Mucosa of descending colon (tissue), 3 donors: ENCODE measurements at regions not wholly inside any gene's neighbourhood (a gene's known extent, or its start where the extent isn't known, plus 50 kb on each side); places are given as distances from the start of the nearest gene placed in this dataset.

Experiments used
- ATAC-seq: fragments of 200-7000 bp; cut with Tn5 transposase; one replicate; pipeline ENCODE4 v1.9.1; 2020; ENCODE audit warnings: mild to moderate bottlenecking, moderate library complexity
- DNase-seq, 3 donors: peaks; one replicate each; pipeline ENCODE4 v3.0.0-alpha.2; 2020
- H3K36me3 ChIP-seq: fragments of 200-600 bp; one replicate; pipeline ENCODE4 v1.8.0; 2021; ENCODE audit warnings: low read depth, mild to moderate bottlenecking
- H3K4me1 ChIP-seq: fragments of 200-600 bp; one replicate; pipeline ENCODE4 v1.8.0; 2021; ENCODE audit warnings: low read depth, mild to moderate bottlenecking
- H3K4me3 ChIP-seq: fragments of 200-600 bp; one replicate; pipeline ENCODE4 v1.8.0; 2021; ENCODE audit warnings: mild to moderate bottlenecking
- H3K9me3 ChIP-seq: fragments of 200-600 bp; one replicate; pipeline ENCODE4 v1.8.0; 2021; ENCODE audit warnings: mild to moderate bottlenecking
- intact Hi-C, 2 donors: fragments of 100-400 bp; cut with DNase I in 1 of 2; cut with micrococcal nuclease in 1 of 2; formaldehyde crosslinking; loops; one replicate each; pipeline versions ENCODE4 v1.11.0 to v1.11.1; 2022; cut with DNase I, micrococcal nuclease
- TF ChIP-seq, protein P1 (sequence below): fragments of 200-600 bp; IDR thresholded peaks from one replicate; pipeline ENCODE4 v1.8.0; 2022; ENCODE audit warnings: antibody characterized with exemption, mild to moderate bottlenecking
- donor health status: DM: no; HTN: no; CAD: no; lungs with moderate emphysema.
- donor health status: DM: no; HTN: no; CAD: no.
- donor health status: DM: no; HTN: yes; CAD: no.

- no peak for DNase-seq
- H3K36me3 ChIP-seq = no peaks in the 10 kb centered on the region
- intact Hi-C loops = no loop called here
- TF ChIP-seq, protein P1, sequence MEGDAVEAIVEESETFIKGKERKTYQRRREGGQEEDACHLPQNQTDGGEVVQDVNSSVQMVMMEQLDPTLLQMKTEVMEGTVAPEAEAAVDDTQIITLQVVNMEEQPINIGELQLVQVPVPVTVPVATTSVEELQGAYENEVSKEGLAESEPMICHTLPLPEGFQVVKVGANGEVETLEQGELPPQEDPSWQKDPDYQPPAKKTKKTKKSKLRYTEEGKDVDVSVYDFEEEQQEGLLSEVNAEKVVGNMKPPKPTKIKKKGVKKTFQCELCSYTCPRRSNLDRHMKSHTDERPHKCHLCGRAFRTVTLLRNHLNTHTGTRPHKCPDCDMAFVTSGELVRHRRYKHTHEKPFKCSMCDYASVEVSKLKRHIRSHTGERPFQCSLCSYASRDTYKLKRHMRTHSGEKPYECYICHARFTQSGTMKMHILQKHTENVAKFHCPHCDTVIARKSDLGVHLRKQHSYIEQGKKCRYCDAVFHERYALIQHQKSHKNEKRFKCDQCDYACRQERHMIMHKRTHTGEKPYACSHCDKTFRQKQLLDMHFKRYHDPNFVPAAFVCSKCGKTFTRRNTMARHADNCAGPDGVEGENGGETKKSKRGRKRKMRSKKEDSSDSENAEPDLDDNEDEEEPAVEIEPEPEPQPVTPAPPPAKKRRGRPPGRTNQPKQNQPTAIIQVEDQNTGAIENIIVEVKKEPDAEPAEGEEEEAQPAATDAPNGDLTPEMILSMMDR = no peak
- H3K9me3 ChIP-seq = peaks cover 8% of the 10 kb centered on the region
- no peak for ATAC-seq
- no peaks in the 10 kb centered on the region for H3K4me1 ChIP-seq
- H3K4me3 ChIP-seq = no peak overlapping the region
Measured at GRCh38 chr2:13596233-13596632, 879.5 kb downstream of the TRIB2 start.

DNA sequence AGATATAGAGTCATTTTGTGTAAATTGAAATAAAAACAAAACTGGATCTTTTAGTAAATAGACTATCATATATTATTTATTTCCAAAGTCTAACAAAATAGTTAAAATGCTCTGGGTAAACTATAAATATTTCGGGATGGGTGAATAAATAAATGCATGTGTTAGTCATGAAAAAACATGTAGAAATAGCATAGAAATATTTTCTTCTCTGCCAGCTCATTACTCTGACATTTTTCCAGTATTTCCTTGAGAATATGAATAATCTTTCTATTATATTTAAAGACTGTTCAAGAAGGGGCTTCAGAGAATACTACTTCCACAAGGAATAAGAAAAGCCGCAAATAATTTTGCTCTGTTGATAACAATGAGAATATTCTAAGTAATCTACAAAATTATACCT, 880.4 kb downstream of the TRIB2 start:
- intact Hi-C loops = no loop called here
- DNase-seq (no peak), ATAC-seq (no peak)
- TF ChIP-seq, protein P1 = no peak
- Histone ChIP-seq H3K36me3 (no peaks in the 10 kb centered on the region), H3K4me3 (no peak overlapping the region), H3K4me1 (no peaks in the 10 kb centered on the region), H3K9me3 (peaks cover 8% of the 10 kb centered on the region)

- ATAC-seq = no peak
- H3K9me3 ChIP-seq = peaks cover 5% of the 10 kb centered on the region
- no peaks in the 10 kb centered on the region for H3K36me3 ChIP-seq
- H3K4me3 ChIP-seq = no peak overlapping the region
- intact Hi-C loops = no loop called here
- DNase-seq = no peak
- H3K4me1 ChIP-seq = no peaks in the 10 kb centered on the region
- TF ChIP-seq, protein P1 = no peak
Measured at GRCh38 chr2:13601506-13601905, 884.8 kb downstream of the TRIB2 start.

GRCh38 chr2:13604951-13605661, 888.4 kb downstream of the TRIB2 start:
- Histone ChIP-seq H3K4me3 (no peak overlapping the region), H3K4me1 (no peaks in the 10 kb centered on the region), H3K36me3 (no peaks in the 10 kb centered on the region), H3K9me3 (peaks cover 7% of the 10 kb centered on the region)
- DNase-seq = no peak
- intact Hi-C loops = no loop called here
- TF ChIP-seq, protein P1 = no peak
- no peak for ATAC-seq

DNA sequence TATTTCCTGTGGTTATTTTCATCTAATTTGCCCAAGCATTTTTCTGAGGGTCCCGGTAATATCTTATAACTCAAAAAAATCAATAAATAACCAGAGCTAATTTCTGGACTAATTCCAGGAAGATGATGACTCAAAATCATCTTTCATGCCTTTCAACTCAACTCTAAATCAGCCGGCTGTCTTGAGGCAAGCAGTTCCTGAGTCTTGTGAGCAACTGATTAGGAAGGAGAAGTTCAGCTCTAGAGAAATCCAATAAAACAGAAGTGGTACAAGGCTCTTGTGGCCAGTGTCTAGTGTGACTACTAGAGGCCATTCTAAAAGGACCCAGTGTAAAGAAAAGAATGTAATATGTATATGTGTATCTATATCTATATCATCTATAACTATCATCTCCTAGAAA, 890.4 kb downstream of the TRIB2 start:
- H3K36me3 ChIP-seq = no peaks in the 10 kb centered on the region
- H3K9me3 ChIP-seq = peaks cover 15% of the 10 kb centered on the region
- TF ChIP-seq, protein P1 = no peak
- no peak for ATAC-seq
- no peaks in the 10 kb centered on the region for H3K4me1 ChIP-seq
- DNase-seq = no peak
- intact Hi-C loops = no loop called here
- H3K4me3 ChIP-seq = no peak overlapping the region

DNA sequence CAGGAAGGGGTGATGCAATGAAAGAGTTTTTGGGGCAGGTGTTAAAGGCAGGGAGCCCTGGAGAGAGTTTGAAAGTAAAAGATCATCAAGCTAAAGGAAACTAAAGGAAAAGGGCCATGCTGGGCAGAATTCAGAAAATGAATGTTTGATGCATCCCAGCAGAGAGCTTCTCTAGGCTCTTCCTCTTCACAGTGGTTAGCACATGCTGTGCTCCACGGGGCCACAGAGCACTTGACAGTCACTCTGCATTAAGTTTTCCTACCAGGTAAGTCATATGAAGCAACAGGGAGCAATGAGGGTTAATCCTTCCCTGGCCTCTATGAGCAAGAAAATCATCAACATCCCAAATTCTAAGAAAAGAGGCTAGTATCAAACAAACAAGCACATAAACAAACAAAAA, 895.2 kb downstream of the TRIB2 start:
- TF ChIP-seq, protein P1 = no peak
- H3K4me1 ChIP-seq = no peaks in the 10 kb centered on the region
- H3K9me3 ChIP-seq = peaks cover 28% of the 10 kb centered on the region
- H3K4me3 ChIP-seq = no peak overlapping the region
- H3K36me3 ChIP-seq = no peaks in the 10 kb centered on the region
- intact Hi-C loops = no loop called here
- ATAC-seq (no peak), DNase-seq (no peak)
